ENCODE measurements at regions not wholly inside any gene's neighbourhood (a gene's known extent, or its start where the extent isn't known, plus 50 kb on each side); places are given as distances from the start of the nearest gene placed in this dataset.

- in situ Hi-C loops (cut with HindIII; ENCODE audit: low pct_unique_long_range_greater_than_20kb, low sequenced_read_pairs) (no loop called here), intact Hi-C loops (cut with micrococcal nuclease; ENCODE audit: unreplicated experiment) (no loop called here)
- Histone ChIP-seq H3K9me3 (ENCODE audit: control insufficient read depth, insufficient read depth, low read depth, low read length) (peaks cover 2% of the 10 kb centered on the region; the same call in 1 of the 2 replicates), H3K4me3 (ENCODE audit: low read depth in 2 of 2, low read length in 2 of 2) (no peak overlapping the region), H3K4me1 (ENCODE audit: control insufficient read depth, insufficient read depth, low read length) (no peaks in the 10 kb centered on the region), H3K27ac (ENCODE audit: low read length) (no peak overlapping the region), H3K27me3 (ENCODE audit: control insufficient read depth, insufficient read depth, low read length) (no peaks in the 10 kb centered on the region; the same call in 1 of the 2 replicates), H3K36me3 (ENCODE audit: control insufficient read depth, insufficient read depth, low read length) (no peaks in the 10 kb centered on the region)
- ChIA-PET CTCF (no interaction called here), POLR2A (interaction anchor here (0.5 to 0.6 kb wide), 2 partner anchors 25 to 39 kb away, joined by 3 to 4 read pairs; no protein-coding TSS in a partner anchor)
- DNase-seq (ENCODE audit: low read depth, low spot score) (no peak), ATAC-seq (no peak)
- BruUV-seq (replicated peaks), result no TSS peak
- TF ChIP-seq SIN3A (IDR thresholded peaks at IDR 0.05; ENCODE audit: borderline replicate concordance, insufficient read depth, low read depth, low read length) (no peak), REST (IDR thresholded peaks at IDR 0.05; ENCODE audit: insufficient read depth in 1 of 2, low read depth in 2 of 2, low read length in 1 of 2) (no peak), TCF7L2 (IDR thresholded peaks at IDR 0.05; ENCODE audit: low read depth, low read length) (no peak), CTCF (IDR thresholded peaks at IDR 0.05) (no peak), POLR2AphosphoS5 (IDR thresholded peaks at IDR 0.05; ENCODE audit: low read depth, low read length) (no peak)
These were observed 118.2 kb downstream of the CD164 start for GRCh38 chr6:109263873-109264700.

GRCh38 chr6:109262261-109262660, 120.0 kb downstream of the CD164 start:
- Histone ChIP-seq H3K27me3 (ENCODE audit: control insufficient read depth, insufficient read depth, low read length) (no peaks in the 10 kb centered on the region; the same call in 1 of the 2 replicates), H3K4me3 (ENCODE audit: low read depth in 2 of 2, low read length in 2 of 2) (no peak overlapping the region), H3K4me1 (ENCODE audit: control insufficient read depth, insufficient read depth, low read length) (no peaks in the 10 kb centered on the region), H3K36me3 (ENCODE audit: control insufficient read depth, insufficient read depth, low read length) (no peaks in the 10 kb centered on the region), H3K9me3 (ENCODE audit: control insufficient read depth, insufficient read depth, low read depth, low read length) (no peaks in the 10 kb centered on the region), H3K27ac (ENCODE audit: low read length) (no peak overlapping the region)
- no peak for ATAC-seq
- intact Hi-C loops (cut with micrococcal nuclease; ENCODE audit: unreplicated experiment), result no loop called here
- CTCF ChIA-PET, result no interaction called here
- POLR2A ChIA-PET, result no interaction called here
- BruUV-seq (replicated peaks), result no TSS peak
- no peak for DNase-seq (ENCODE audit: low read depth, low spot score)
- in situ Hi-C loops (cut with HindIII; ENCODE audit: low pct_unique_long_range_greater_than_20kb, low sequenced_read_pairs), result no loop called here
- TF ChIP-seq TCF7L2 (IDR thresholded peaks at IDR 0.05; ENCODE audit: low read depth, low read length) (no peak), POLR2AphosphoS5 (IDR thresholded peaks at IDR 0.05; ENCODE audit: low read depth, low read length) (no peak)

- DNase-seq (ENCODE audit: low read depth, low spot score), result no peak
- no peak for TF ChIP-seq CTCF (IDR thresholded peaks at IDR 0.05)
- Histone ChIP-seq H3K4me1 (ENCODE audit: control insufficient read depth, insufficient read depth, low read length) (no peaks in the 10 kb centered on the region), H3K4me3 (ENCODE audit: low read depth in 2 of 2, low read length in 2 of 2) (no peak overlapping the region), H3K9me3 (ENCODE audit: control insufficient read depth, insufficient read depth, low read depth, low read length) (no peaks in the 10 kb centered on the region), H3K36me3 (ENCODE audit: control insufficient read depth, insufficient read depth, low read length) (no peaks in the 10 kb centered on the region), H3K27me3 (ENCODE audit: control insufficient read depth, insufficient read depth, low read length) (no peaks in the 10 kb centered on the region; the same call in 1 of the 2 replicates), H3K27ac (ENCODE audit: low read length) (no peak overlapping the region)
- no peak for ATAC-seq
- in situ Hi-C loops (cut with HindIII; ENCODE audit: low pct_unique_long_range_greater_than_20kb, low sequenced_read_pairs), result no loop called here
- BruUV-seq (replicated peaks), result no TSS peak
- CTCF ChIA-PET, result no interaction called here
- POLR2A ChIA-PET, result no interaction called here
- intact Hi-C loops (cut with micrococcal nuclease; ENCODE audit: unreplicated experiment), result no loop called here
These were observed 120.5 kb downstream of the CD164 start for GRCh38 chr6:109261811-109262210.
